ENCODE measurements at regions not wholly inside any gene's neighbourhood (a gene's known extent, or its start where the extent isn't known, plus 50 kb on each side); places are given as distances from the start of the nearest gene placed in this dataset.

- CTCF ChIA-PET, result interaction anchor here (1.4 kb wide), 1 partner anchor 311 kb away, joined by 9 read pairs; no protein-coding TSS in a partner anchor
- POLR2A ChIA-PET, result no interaction called here
Observed at GRCh38 chr14:59132796-59133494, 55.5 kb upstream of the DAAM1 start.

More at GRCh38 chr14:59132796-59133494, 55.5 kb upstream of the DAAM1 start:
- H3K27ac ChIP-seq (ENCODE audit: low read depth, low read length), result no peak overlapping the region
- intact Hi-C loops (cut with micrococcal nuclease), result no loop called here
- H3K4me3 ChIP-seq (replicated peaks in 1 of 2; ENCODE audit: low read depth in 1 of 2, low read length in 2 of 2), result no peak overlapping the region
- no peak overlapping the region for H3K9ac ChIP-seq (ENCODE audit: low read length)
- TF ChIP-seq EZH2phosphoT487 (IDR thresholded peaks at IDR 0.05; ENCODE audit: borderline replicate concordance), result no peak
- no peak for TF ChIP-seq ZBTB33 (IDR thresholded peaks at IDR 0.05; ENCODE audit: extremely low read depth, insufficient replicate concordance, low read length)
- peak; percentile 36; the same call in 1 of the 2 replicates for TF ChIP-seq RAD21 (IDR thresholded peaks at IDR 0.05; ENCODE audit: low read depth)
- TF ChIP-seq ELF1 (IDR thresholded peaks at IDR 0.05; ENCODE audit: borderline replicate concordance, low read depth), result no peak
- TF ChIP-seq TCF7L2 (IDR thresholded peaks at IDR 0.05; ENCODE audit: borderline replicate concordance, extremely low read depth, insufficient read depth, insufficient read length), result no peak
- 0 out of 6 replicates have a peak, but pooled peaks have one; percentile 7 to 15 (median 8) for TF ChIP-seq CTCF (IDR thresholded peaks at IDR 0.05 in 2 of 3, conservative IDR thresholded peaks at IDR 0.05 in 1 of 3; ENCODE audit: borderline replicate concordance in 1 of 3, insufficient read depth in 1 of 3, low read depth in 2 of 3, low read length in 2 of 3)
- no peak for TF ChIP-seq ZNF274 (IDR thresholded peaks at IDR 0.05; ENCODE audit: low read depth, low read length)
- TF ChIP-seq EGR1 (IDR thresholded peaks at IDR 0.05; ENCODE audit: low read depth), result no peak
- no peak for TF ChIP-seq JUND (IDR thresholded peaks at IDR 0.05)
- DNase-seq (ENCODE audit: low read depth, low spot score), result no peak
- no peak for ATAC-seq
- H3K4me2 ChIP-seq (ENCODE audit: low read length), result no peak overlapping the region
- BruUV-seq (replicated peaks), result no TSS peak
- no peaks in the 10 kb centered on the region for H3K79me2 ChIP-seq (ENCODE audit: insufficient read depth, low read length)
- H3K9me2 ChIP-seq (ENCODE audit: insufficient read depth), result no peaks in the 10 kb centered on the region
- H2AFZ ChIP-seq (ENCODE audit: low read depth, low read length, poor library complexity, severe bottlenecking), result no peak overlapping the region
- no peaks in the 10 kb centered on the region for H3K9me3 ChIP-seq (ENCODE audit: control insufficient read depth in 1 of 2, insufficient read depth in 1 of 2, low read depth in 1 of 2, low read length in 2 of 2)
- H4K20me1 ChIP-seq (ENCODE audit: insufficient read depth), result no peaks in the 10 kb centered on the region
- H3K27me3 ChIP-seq (ENCODE audit: insufficient read depth, low read length), result no peaks in the 10 kb centered on the region
- no peaks in the 10 kb centered on the region for H3K36me3 ChIP-seq (ENCODE audit: control insufficient read depth in 1 of 2, insufficient read depth in 2 of 2, low read length in 2 of 2)
- RAD21 ChIA-PET (ENCODE audit: low non-redundant PET in 1 of 2, low total read pairs in 2 of 2, uncharacterized antibody in 2 of 2, unreplicated experiment in 2 of 2), result no interaction called here
- H3K4me1 ChIP-seq (ENCODE audit: control insufficient read depth in 1 of 2, insufficient read depth in 2 of 2, low read length in 2 of 2), result no peaks in the 10 kb centered on the region
